ENCODE measurements at regions not wholly inside any gene's neighbourhood (a gene's known extent, or its start where the extent isn't known, plus 50 kb on each side); places are given as distances from the start of the nearest gene placed in this dataset.

GRCh38 chr5:58276431-58276830, 183.5 kb downstream of the PLK2 start:
- no peak for DNase-seq (ENCODE audit: low spot score)
- WGBS, result 92% methylated on average over 3 of the region's 3 CpGs
- Histone ChIP-seq H3K4me1 (ENCODE audit: control insufficient read depth in 4 of 4, insufficient read depth in 4 of 4, low read length in 3 of 4) (no peaks in the 10 kb centered on the region), H3K36me3 (ENCODE audit: control insufficient read depth in 4 of 4, insufficient read depth in 3 of 4, low read depth in 1 of 4, low read length in 3 of 4) (no peaks in the 10 kb centered on the region), H3K9ac (ENCODE audit: low read depth in 1 of 2, low read length in 2 of 2) (no peak overlapping the region), H3K4me3 (ENCODE audit: low read depth in 1 of 3, low read length in 3 of 3) (no peak overlapping the region), H3K9me3 (ENCODE audit: control insufficient read depth in 4 of 4, low read length in 3 of 4) (no peaks in the 10 kb centered on the region), H3K27ac (ENCODE audit: low read depth in 1 of 2, low read length in 2 of 2) (no peak overlapping the region), H3K27me3 (ENCODE audit: control insufficient read depth in 4 of 4, insufficient read depth in 4 of 4, low read length in 3 of 4) (peaks cover 0 to 4% (median 0%) of the 10 kb centered on the region in 4 donors)
- TF ChIP-seq ATF3 (IDR thresholded peaks at IDR 0.05) (no peak), GABPA (IDR thresholded peaks at IDR 0.05 in 1 of 2, conservative IDR thresholded peaks at IDR 0.05 in 1 of 2) (no peak), JUND (IDR thresholded peaks at IDR 0.05) (no peak), TAF1 (conservative IDR thresholded peaks at IDR 0.05) (no peak), FOXA1 (IDR thresholded peaks at IDR 0.05) (no peak), REST (IDR thresholded peaks at IDR 0.05) (no peak), NR2F2 (IDR thresholded peaks at IDR 0.05) (no peak), RXRA (IDR thresholded peaks at IDR 0.05) (no peak), EGR1 (IDR thresholded peaks at IDR 0.05; ENCODE audit: low read depth in 2 of 2) (no peak), HNF4G (IDR thresholded peaks at IDR 0.05) (no peak), SP1 (IDR thresholded peaks at IDR 0.05) (no peak), FOXA2 (IDR thresholded peaks at IDR 0.05) (no peak)
- TF ChIP-seq, protein P1, sequence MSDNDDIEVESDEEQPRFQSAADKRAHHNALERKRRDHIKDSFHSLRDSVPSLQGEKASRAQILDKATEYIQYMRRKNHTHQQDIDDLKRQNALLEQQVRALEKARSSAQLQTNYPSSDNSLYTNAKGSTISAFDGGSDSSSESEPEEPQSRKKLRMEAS (IDR thresholded peaks at IDR 0.05), result no peak

DNA sequence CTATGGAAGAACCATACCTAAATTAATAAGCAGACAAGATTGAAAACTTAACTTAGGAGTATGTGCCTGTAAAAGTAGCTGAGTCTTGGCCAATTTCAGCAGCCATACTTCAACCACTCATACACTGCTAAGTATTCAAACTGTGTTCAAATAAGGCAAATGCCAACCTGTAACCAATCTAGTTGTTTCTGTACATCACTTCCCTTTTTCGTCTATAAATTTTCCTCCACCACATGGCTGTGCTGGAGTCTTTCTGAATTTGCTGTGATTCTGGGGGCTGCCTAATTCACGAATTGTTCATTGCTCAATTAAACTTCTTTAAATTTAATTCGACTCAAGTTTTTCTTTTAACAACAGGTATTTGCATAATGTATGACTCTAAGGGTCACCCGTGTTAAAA, 184.4 kb downstream of the PLK2 start:
- Histone ChIP-seq H3K36me3 (ENCODE audit: control insufficient read depth in 4 of 4, insufficient read depth in 3 of 4, low read depth in 1 of 4, low read length in 3 of 4) (no peaks in the 10 kb centered on the region), H3K9me3 (ENCODE audit: control insufficient read depth in 4 of 4, low read length in 3 of 4) (no peaks in the 10 kb centered on the region), H3K4me1 (ENCODE audit: control insufficient read depth in 4 of 4, insufficient read depth in 4 of 4, low read length in 3 of 4) (no peaks in the 10 kb centered on the region), H3K27ac (ENCODE audit: low read depth in 1 of 2, low read length in 2 of 2) (no peak overlapping the region), H3K27me3 (ENCODE audit: control insufficient read depth in 4 of 4, insufficient read depth in 4 of 4, low read length in 3 of 4) (peaks cover 0 to 4% (median 0%) of the 10 kb centered on the region in 4 donors), H3K4me3 (ENCODE audit: low read depth in 1 of 3, low read length in 3 of 3) (no peak overlapping the region), H3K9ac (ENCODE audit: low read depth in 1 of 2, low read length in 2 of 2) (no peak overlapping the region)
- TF ChIP-seq NR2F2 (IDR thresholded peaks at IDR 0.05) (no peak), RAD21 (IDR thresholded peaks at IDR 0.05) (no peak), HNF4A (conservative IDR thresholded peaks at IDR 0.05) (no peak), EGR1 (IDR thresholded peaks at IDR 0.05; ENCODE audit: low read depth in 2 of 2) (no peak), JUND (IDR thresholded peaks at IDR 0.05) (no peak), TAF1 (conservative IDR thresholded peaks at IDR 0.05) (no peak), FOXA1 (IDR thresholded peaks at IDR 0.05) (no peak), REST (IDR thresholded peaks at IDR 0.05) (no peak), RXRA (IDR thresholded peaks at IDR 0.05) (no peak), ATF3 (IDR thresholded peaks at IDR 0.05) (no peak), YY1 (IDR thresholded peaks at IDR 0.05) (no peak), GABPA (IDR thresholded peaks at IDR 0.05 in 1 of 2, conservative IDR thresholded peaks at IDR 0.05 in 1 of 2) (no peak), CTCF (IDR thresholded peaks at IDR 0.05; ENCODE audit: low read depth, low read length, missing input control) (no peak), FOXA2 (IDR thresholded peaks at IDR 0.05) (no peak)
- TF ChIP-seq, protein P2, sequence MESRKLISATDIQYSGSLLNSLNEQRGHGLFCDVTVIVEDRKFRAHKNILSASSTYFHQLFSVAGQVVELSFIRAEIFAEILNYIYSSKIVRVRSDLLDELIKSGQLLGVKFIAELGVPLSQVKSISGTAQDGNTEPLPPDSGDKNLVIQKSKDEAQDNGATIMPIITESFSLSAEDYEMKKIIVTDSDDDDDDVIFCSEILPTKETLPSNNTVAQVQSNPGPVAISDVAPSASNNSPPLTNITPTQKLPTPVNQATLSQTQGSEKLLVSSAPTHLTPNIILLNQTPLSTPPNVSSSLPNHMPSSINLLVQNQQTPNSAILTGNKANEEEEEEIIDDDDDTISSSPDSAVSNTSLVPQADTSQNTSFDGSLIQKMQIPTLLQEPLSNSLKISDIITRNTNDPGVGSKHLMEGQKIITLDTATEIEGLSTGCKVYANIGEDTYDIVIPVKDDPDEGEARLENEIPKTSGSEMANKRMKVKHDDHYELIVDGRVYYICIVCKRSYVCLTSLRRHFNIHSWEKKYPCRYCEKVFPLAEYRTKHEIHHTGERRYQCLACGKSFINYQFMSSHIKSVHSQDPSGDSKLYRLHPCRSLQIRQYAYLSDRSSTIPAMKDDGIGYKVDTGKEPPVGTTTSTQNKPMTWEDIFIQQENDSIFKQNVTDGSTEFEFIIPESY (IDR thresholded peaks at IDR 0.05), result no peak
- WGBS, result 71% methylated on average over 4 of the region's 4 CpGs
- no peak for DNase-seq (ENCODE audit: low spot score)

Data from liver (tissue), 8 donors.